Smooth muscle cell (in vitro differentiated cells): ENCODE measurements at regions not wholly inside any gene's neighbourhood (a gene's known extent, or its start where the extent isn't known, plus 50 kb on each side); places are given as distances from the start of the nearest gene placed in this dataset.

ENCODE experiments used
- DNase-seq: peaks from one replicate; lab custom pipeline; 2025; ENCODE audit not compliant: unreplicated experiment; lab: John Stamatoyannopoulos, UW
- H2AFZ ChIP-seq: fragments of 200-600 bp; sonication (generic); 2 replicates; pipeline ENCODE4 v1.6.0; 2016; ENCODE audit warnings: antibody characterized with exemption, low read depth, mild to moderate bottlenecking
- H3F3A ChIP-seq: fragments of 200-600 bp; sonication (generic); 2 replicates; pipeline ENCODE4 v1.6.0; 2017; ENCODE audit warnings: antibody characterized with exemption, low read depth
- H3K27ac ChIP-seq: fragments of 200-600 bp; sonication (generic); 2 replicates; pipeline ENCODE4 v1.5.1; 2016; ENCODE audit warnings: low read depth, mild to moderate bottlenecking
- H3K27me3 ChIP-seq: fragments of 200-600 bp; sonication (generic); 2 replicates; pipeline ENCODE4 v1.6.1; 2016; ENCODE audit warnings: low read depth, mild to moderate bottlenecking
- H3K36me3 ChIP-seq: fragments of 200-600 bp; sonication (generic); 2 replicates; pipeline ENCODE4 v1.5.1; 2016; ENCODE audit warnings: low read depth
- H3K4me1 ChIP-seq: fragments of 200-600 bp; sonication (generic); 2 replicates; pipeline ENCODE4 v1.5.1; 2016; ENCODE audit warnings: low read depth
- H3K4me2 ChIP-seq: fragments of 200-600 bp; sonication (generic); 2 replicates; pipeline ENCODE4 v1.6.0; 2016; ENCODE audit warnings: mild to moderate bottlenecking
- H3K4me3 ChIP-seq: fragments of 200-600 bp; sonication (generic); 2 replicates; pipeline ENCODE4 v1.5.1; 2016; ENCODE audit warnings: mild to moderate bottlenecking
- H3K79me2 ChIP-seq: fragments of 200-600 bp; sonication (generic); 2 replicates; pipeline ENCODE4 v1.6.0; 2016; ENCODE audit warnings: low read depth, mild to moderate bottlenecking
- H3K9ac ChIP-seq: fragments of 200-600 bp; sonication (generic); 2 replicates; pipeline ENCODE4 v1.6.0; 2016; ENCODE audit warnings: low read depth
- H3K9me3 ChIP-seq: fragments of 200-600 bp; sonication (generic); replicated peaks from 2 replicates; pipeline ENCODE4 v1.5.1; 2016; ENCODE audit warnings: low read depth
- H4K20me1 ChIP-seq: fragments of 200-600 bp; sonication (generic); 2 replicates; pipeline ENCODE4 v1.6.0; 2016; ENCODE audit warnings: low read depth
- CTCF ChIP-seq: fragments of 200-600 bp; sonication (generic); IDR thresholded peaks from 2 replicates; pipeline ENCODE4 v1.5.1; 2017; ENCODE audit warnings: borderline replicate concordance, mild to moderate bottlenecking, antibody characterized with exemption; ENCODE audit not compliant: insufficient read depth, poor library complexity, severe bottlenecking
- WGBS: methylation state at CpG from one replicate; pipeline ENCODE4 v1.1.7; 2016; ENCODE audit warnings: low lambda C conversion rate; 5-methylcytosine and 5-hydroxymethylcytosine counted together

GRCh38 chr2:242052421-242052820, 182.9 kb downstream of the RTP5 start:
- no peak for DNase-seq
- Histone ChIP-seq H3K27ac (no peak overlapping the region), H3K9me3 (no peaks in the 10 kb centered on the region), H3K4me3 (no peak overlapping the region), H3K4me2 (no peak overlapping the region), H3K27me3 (peaks cover 22% of the 10 kb centered on the region), H3K36me3 (no peaks in the 10 kb centered on the region), H3F3A (no peaks in the 10 kb centered on the region), H2AFZ (no peak overlapping the region), H4K20me1 (no peaks in the 10 kb centered on the region), H3K9ac (no peak overlapping the region), H3K79me2 (no peaks in the 10 kb centered on the region), H3K4me1 (no peaks in the 10 kb centered on the region)
- 92% methylated on average over 10 of the region's 10 CpGs for WGBS
- TF ChIP-seq CTCF = no peak

- H3K79me2 ChIP-seq = no peaks in the 10 kb centered on the region
Measured at GRCh38 chr2:242053921-242054320, 184.4 kb downstream of the RTP5 start.

GRCh38 chr2:242054406-242054805, 184.9 kb downstream of the RTP5 start:
- H3K36me3 ChIP-seq = no peaks in the 10 kb centered on the region
- 92% methylated on average over 6 of the region's 6 CpGs for WGBS

More at GRCh38 chr2:242053921-242054320, 184.4 kb downstream of the RTP5 start:
- H4K20me1 ChIP-seq = no peaks in the 10 kb centered on the region
- H3K4me2 ChIP-seq = no peak overlapping the region
- no peak for TF ChIP-seq CTCF
- H3K4me1 ChIP-seq = no peaks in the 10 kb centered on the region
- H3F3A ChIP-seq = no peaks in the 10 kb centered on the region
- 85% methylated on average over 12 of the region's 12 CpGs for WGBS
- no peaks in the 10 kb centered on the region for H3K9me3 ChIP-seq
- no peak overlapping the region for H3K9ac ChIP-seq
- H3K36me3 ChIP-seq = no peaks in the 10 kb centered on the region
- no peak for DNase-seq
- no peak overlapping the region for H3K27ac ChIP-seq
- H3K4me3 ChIP-seq = no peak overlapping the region
- no peak overlapping the region for H2AFZ ChIP-seq
- H3K27me3 ChIP-seq = peaks cover 21% of the 10 kb centered on the region

More at GRCh38 chr2:242054406-242054805, 184.9 kb downstream of the RTP5 start:
- no peaks in the 10 kb centered on the region for H3K4me1 ChIP-seq
- DNase-seq = no peak
- H3K4me2 ChIP-seq = no peak overlapping the region
- no peak overlapping the region for H3K27ac ChIP-seq
- no peak overlapping the region for H3K4me3 ChIP-seq
- H4K20me1 ChIP-seq = no peaks in the 10 kb centered on the region
- no peak for TF ChIP-seq CTCF
- no peaks in the 10 kb centered on the region for H3K79me2 ChIP-seq
- peaks cover 23% of the 10 kb centered on the region for H3K27me3 ChIP-seq
- no peak overlapping the region for H3K9ac ChIP-seq
- H2AFZ ChIP-seq = no peak overlapping the region
- no peaks in the 10 kb centered on the region for H3K9me3 ChIP-seq
- no peaks in the 10 kb centered on the region for H3F3A ChIP-seq
